Breast epithelium (tissue), 3 donors: ENCODE measurements at regions not wholly inside any gene's neighbourhood (a gene's known extent, or its start where the extent isn't known, plus 50 kb on each side); places are given as distances from the start of the nearest gene placed in this dataset.

ENCODE experiments used
- POLR2A ChIP-seq: fragments of 450-650 bp; IDR thresholded peaks from one replicate; pipeline ENCODE4 v1.6.1; 2016; ENCODE audit warnings: antibody characterized with exemption, mild to moderate bottlenecking, moderate library complexity
- POLR2AphosphoS5 ChIP-seq, 3 donors: sonication (generic); formaldehyde crosslinking; IDR thresholded peaks; one replicate each; pipeline ENCODE4 v1.6.1; 2017; ENCODE audit warnings: antibody characterized with exemption in 3 of 3
- TF ChIP-seq, protein P1 (sequence below), 3 donors: fragments of 450-650 bp; IDR thresholded peaks; one replicate each; pipeline ENCODE4 v1.5.1; 2016 to 2017; ENCODE audit warnings: antibody characterized with exemption in 3 of 3, mild to moderate bottlenecking in 3 of 3, moderate library complexity in 3 of 3

- TF ChIP-seq, protein P1, sequence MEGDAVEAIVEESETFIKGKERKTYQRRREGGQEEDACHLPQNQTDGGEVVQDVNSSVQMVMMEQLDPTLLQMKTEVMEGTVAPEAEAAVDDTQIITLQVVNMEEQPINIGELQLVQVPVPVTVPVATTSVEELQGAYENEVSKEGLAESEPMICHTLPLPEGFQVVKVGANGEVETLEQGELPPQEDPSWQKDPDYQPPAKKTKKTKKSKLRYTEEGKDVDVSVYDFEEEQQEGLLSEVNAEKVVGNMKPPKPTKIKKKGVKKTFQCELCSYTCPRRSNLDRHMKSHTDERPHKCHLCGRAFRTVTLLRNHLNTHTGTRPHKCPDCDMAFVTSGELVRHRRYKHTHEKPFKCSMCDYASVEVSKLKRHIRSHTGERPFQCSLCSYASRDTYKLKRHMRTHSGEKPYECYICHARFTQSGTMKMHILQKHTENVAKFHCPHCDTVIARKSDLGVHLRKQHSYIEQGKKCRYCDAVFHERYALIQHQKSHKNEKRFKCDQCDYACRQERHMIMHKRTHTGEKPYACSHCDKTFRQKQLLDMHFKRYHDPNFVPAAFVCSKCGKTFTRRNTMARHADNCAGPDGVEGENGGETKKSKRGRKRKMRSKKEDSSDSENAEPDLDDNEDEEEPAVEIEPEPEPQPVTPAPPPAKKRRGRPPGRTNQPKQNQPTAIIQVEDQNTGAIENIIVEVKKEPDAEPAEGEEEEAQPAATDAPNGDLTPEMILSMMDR (IDR thresholded peaks at IDR 0.05) = no peak
- TF ChIP-seq POLR2A (no peak), POLR2AphosphoS5 (IDR thresholded peaks at IDR 0.05) (no peak)
Observed at GRCh38 chr2:225998653-225999052, 599.1 kb downstream of the NYAP2 start.
